ENCODE measurements at regions not wholly inside any gene's neighbourhood (a gene's known extent, or its start where the extent isn't known, plus 50 kb on each side); places are given as distances from the start of the nearest gene placed in this dataset.

GRCh38 chr11:13897646-13898276 lies 64.8 kb upstream of the SPON1 start:
- Histone ChIP-seq H3K36me3 (ENCODE audit: low read length) (no peaks in the 10 kb centered on the region), H3K79me2 (ENCODE audit: insufficient read depth, low read length) (no peaks in the 10 kb centered on the region), H3K9ac (ENCODE audit: low read length) (no peak overlapping the region), H3K9me3 (ENCODE audit: insufficient read depth, low read length) (no peaks in the 10 kb centered on the region), H3K27me3 (ENCODE audit: low read length) (no peaks in the 10 kb centered on the region), H3K4me2 (ENCODE audit: low read depth, low read length, poor library complexity, severe bottlenecking) (no peak overlapping the region), H3F3A (ENCODE audit: insufficient read depth) (no peaks in the 10 kb centered on the region), H3K9me2 (replicated peaks; ENCODE audit: insufficient read depth, low read length) (no peaks in the 10 kb centered on the region), H3K4me3 (ENCODE audit: insufficient read depth, low read length, poor library complexity, severe bottlenecking) (no peak overlapping the region), H4K20me1 (ENCODE audit: low read depth, low read length) (no peaks in the 10 kb centered on the region), H3K27ac (ENCODE audit: low read depth, low read length) (no peak overlapping the region), H2AFZ (ENCODE audit: low read depth, low read length, severe bottlenecking) (no peak overlapping the region)
- TF ChIP-seq CTCF (IDR thresholded peaks at IDR 0.05; ENCODE audit: insufficient read depth, low read length, poor library complexity, severe bottlenecking) (no peak), EZH2phosphoT487 (conservative IDR thresholded peaks at IDR 0.05; ENCODE audit: low read length) (no peak)

GRCh38 chr11:13899603-13900002 lies 62.9 kb upstream of the SPON1 start:
- Histone ChIP-seq H3K4me2 (ENCODE audit: low read depth, low read length, poor library complexity, severe bottlenecking) (no peak overlapping the region), H3F3A (ENCODE audit: insufficient read depth) (no peaks in the 10 kb centered on the region), H3K9me2 (replicated peaks; ENCODE audit: insufficient read depth, low read length) (no peaks in the 10 kb centered on the region), H3K36me3 (ENCODE audit: low read length) (no peaks in the 10 kb centered on the region), H2AFZ (ENCODE audit: low read depth, low read length, severe bottlenecking) (no peak overlapping the region), H3K27ac (ENCODE audit: low read depth, low read length) (no peak overlapping the region), H3K9me3 (ENCODE audit: insufficient read depth, low read length) (no peaks in the 10 kb centered on the region), H3K9ac (ENCODE audit: low read length) (no peak overlapping the region), H4K20me1 (ENCODE audit: low read depth, low read length) (no peaks in the 10 kb centered on the region), H3K27me3 (ENCODE audit: low read length) (no peaks in the 10 kb centered on the region), H3K4me3 (ENCODE audit: insufficient read depth, low read length, poor library complexity, severe bottlenecking) (no peak overlapping the region), H3K79me2 (ENCODE audit: insufficient read depth, low read length) (no peaks in the 10 kb centered on the region)
- TF ChIP-seq EZH2phosphoT487 (conservative IDR thresholded peaks at IDR 0.05; ENCODE audit: low read length) (no peak), CTCF (IDR thresholded peaks at IDR 0.05; ENCODE audit: insufficient read depth, low read length, poor library complexity, severe bottlenecking) (no peak)

- no peaks in the 10 kb centered on the region for H3K79me2 ChIP-seq (ENCODE audit: insufficient read depth, low read length)
- H3K9me2 ChIP-seq (replicated peaks; ENCODE audit: insufficient read depth, low read length): no peaks in the 10 kb centered on the region
- H3K27ac ChIP-seq (ENCODE audit: low read depth, low read length): no peak overlapping the region
- no peaks in the 10 kb centered on the region for H4K20me1 ChIP-seq (ENCODE audit: low read depth, low read length)
- no peak for TF ChIP-seq CTCF (IDR thresholded peaks at IDR 0.05; ENCODE audit: insufficient read depth, low read length, poor library complexity, severe bottlenecking)
- no peak for TF ChIP-seq EZH2phosphoT487 (conservative IDR thresholded peaks at IDR 0.05; ENCODE audit: low read length)
- H3K9me3 ChIP-seq (ENCODE audit: insufficient read depth, low read length): no peaks in the 10 kb centered on the region
- H2AFZ ChIP-seq (ENCODE audit: low read depth, low read length, severe bottlenecking): no peak overlapping the region
- H3K9ac ChIP-seq (ENCODE audit: low read length): no peak overlapping the region
- no peaks in the 10 kb centered on the region for H3F3A ChIP-seq (ENCODE audit: insufficient read depth)
- H3K36me3 ChIP-seq (ENCODE audit: low read length): no peaks in the 10 kb centered on the region
- no peak overlapping the region for H3K4me3 ChIP-seq (ENCODE audit: insufficient read depth, low read length, poor library complexity, severe bottlenecking)
- H3K27me3 ChIP-seq (ENCODE audit: low read length): no peaks in the 10 kb centered on the region
- no peak overlapping the region for H3K4me2 ChIP-seq (ENCODE audit: low read depth, low read length, poor library complexity, severe bottlenecking)
Observed at GRCh38 chr11:13902523-13902922, 60.0 kb upstream of the SPON1 start.

Data from SU-DHL-6 (cell line).